GM12878 (cell line): ENCODE measurements at regions not wholly inside any gene's neighbourhood (a gene's known extent, or its start where the extent isn't known, plus 50 kb on each side); places are given as distances from the start of the nearest gene placed in this dataset.

ENCODE experiments used
- ATAC-seq: fragments of 200-7000 bp; cut with Tn5 transposase; 3 replicates; pipeline ENCODE4 v1.9.1; 2020; ENCODE audit warnings: mild to moderate bottlenecking, moderate library complexity
- BruUV-seq: library from RNA; stranded (reverse); fragments of 400-500 nt; replicated peaks from 2 replicates; lab custom pipeline; 2021; lab: Mats Ljungman, UMichigan
- CTCF ChIA-PET: fragments of 300-600 bp; sonication (Branson Sonifier 250); formaldehyde crosslinking; extraction: SDS; loops from one replicate; lab custom pipeline; 2021; ENCODE audit warnings: inconsistent platforms; lab: Yijun Ruan, JAX
- POLR2A ChIA-PET: fragments of 350-600 bp; formaldehyde crosslinking; extraction: SDS; loops from one replicate; lab custom pipeline; 2021; ENCODE audit warnings: inconsistent platforms; lab: Charles Lee
- RAD21 ChIA-PET: fragments of 300-600 bp; sonication (Branson Sonifier 250); formaldehyde crosslinking; loops from one replicate; lab custom pipeline; 2023; ENCODE audit warnings: antibody characterized with exemption; ENCODE audit not compliant: unreplicated experiment; lab: Charles Lee
- SMC1A ChIA-PET: fragments of 300-600 bp; sonication (Branson Sonifier 250); formaldehyde crosslinking; loops from one replicate; lab custom pipeline; 2023; ENCODE audit not compliant: unreplicated experiment, uncharacterized antibody; lab: Charles Lee
- DNase-seq: peaks from one replicate; pipeline ENCODE4 v3.0.0-alpha.2; 2011; ENCODE audit warnings: low read depth, low spot score
- FAIRE-seq: peaks from 3 replicates; lab custom pipeline; 2011; peaks lifted over from hg19 to GRCh38; lab: Jason Lieb, UNC
- H2AFZ ChIP-seq: 2 replicates; pipeline ENCODE4 v1.6.0; 2011; ENCODE audit warnings: low read depth, low read length, control low read depth; ENCODE audit not compliant: control insufficient read depth
- H3K27ac ChIP-seq: 2 replicates; pipeline ENCODE4 v1.5.1; 2011; ENCODE audit warnings: control low read depth; ENCODE audit not compliant: control insufficient read depth, insufficient read depth
- H3K27me3 ChIP-seq, 2 experiments: replicated peaks in 1 of 2; 2 replicates each; pipeline versions ENCODE4 v1.6.0 to v1.6.1; 2011; ENCODE audit warnings: low read length in 1 of 2; ENCODE audit not compliant: control insufficient read depth in 2 of 2, insufficient read depth in 2 of 2
- H3K36me3 ChIP-seq, 2 experiments: 2 replicates each; pipeline ENCODE4 v1.5.1; 2011; ENCODE audit warnings: low read length in 1 of 2; ENCODE audit not compliant: control insufficient read depth in 2 of 2, insufficient read depth in 2 of 2
- H3K4me1 ChIP-seq: 2 replicates; pipeline ENCODE4 v1.6.1; 2011; ENCODE audit warnings: mild to moderate bottlenecking, low read length, moderate library complexity, mixed read lengths; ENCODE audit not compliant: control insufficient read depth, insufficient read depth
- H3K4me2 ChIP-seq: 2 replicates; pipeline ENCODE4 v1.6.0; 2011; ENCODE audit warnings: control low read depth; ENCODE audit not compliant: control insufficient read depth, insufficient read depth
- H3K4me3 ChIP-seq: fragments of 200-600 bp; sonication (generic); 2 replicates; pipeline ENCODE4 v1.5.1; 2016
- H3K79me2 ChIP-seq: 2 replicates; pipeline ENCODE4 v1.6.0; 2011; ENCODE audit warnings: low read length; ENCODE audit not compliant: control insufficient read depth, insufficient read depth
- H3K9ac ChIP-seq: 2 replicates; pipeline ENCODE4 v1.8.0; 2011; ENCODE audit warnings: low read length, control low read depth, mixed read lengths; ENCODE audit not compliant: control insufficient read depth, insufficient read depth
- H3K9me3 ChIP-seq: replicated peaks from 3 replicates; pipeline ENCODE4 v1.5.1; 2011; ENCODE audit warnings: mild to moderate bottlenecking, low read length; ENCODE audit not compliant: control insufficient read depth, insufficient read depth
- H4K20me1 ChIP-seq: 2 replicates; pipeline ENCODE4 v1.6.0; 2011; ENCODE audit not compliant: control insufficient read depth, insufficient read depth
- E2F8 ChIP-seq: fragments of 450-650 bp; IDR thresholded peaks from 2 replicates; pipeline ENCODE4 v1.6.1; 2018; ENCODE audit warnings: mild to moderate bottlenecking, low read depth, moderate library complexity; ENCODE audit not compliant: partially characterized antibody
- E4F1 ChIP-seq: fragments of 450-650 bp; IDR thresholded peaks from 2 replicates; pipeline ENCODE4 v1.6.1; 2018; ENCODE audit warnings: borderline replicate concordance, mild to moderate bottlenecking; ENCODE audit not compliant: partially characterized antibody
- NFYA ChIP-seq: IDR thresholded peaks from 2 replicates; pipeline ENCODE4 v1.6.1; 2011; ENCODE audit warnings: low read depth, mild to moderate bottlenecking, low read length, improper control_type of control experiment, borderline replicate concordance
- REST ChIP-seq: IDR thresholded peaks from 2 replicates; pipeline ENCODE4 v1.6.1; 2012; ENCODE audit warnings: mild to moderate bottlenecking, low read depth, low read length
- WGBS: methylation state at CpG from one replicate; pipeline ENCODE4 v1.1.6; 2016; ENCODE audit warnings: low lambda C conversion rate; ENCODE audit not compliant: insufficient replicate concordance, insufficient coverage; ENCODE audit errors: missing lambda C conversion rate; 5-methylcytosine and 5-hydroxymethylcytosine counted together
- in situ Hi-C: fragments of 300-500 bp; cut with MboI; formaldehyde crosslinking; loops from 9 replicates; pipeline ENCODE4 v1.14.3; 2018; ENCODE audit warnings: mixed read lengths
- intact Hi-C: fragments of 100-400 bp; cut with micrococcal nuclease; formaldehyde crosslinking; loops from one replicate; pipeline ENCODE4 v1.14.2; 2022; ENCODE audit not compliant: unreplicated experiment
- TF ChIP-seq, protein P1 (sequence below): fragments of 450-650 bp; formaldehyde crosslinking; IDR thresholded peaks from 2 replicates; pipeline ENCODE4 v1.5.0; 2022; ENCODE audit warnings: mild to moderate bottlenecking, missing genetic modification characterization
- TF ChIP-seq, protein P2 (sequence below): fragments of 450-650 bp; formaldehyde crosslinking; IDR thresholded peaks from 2 replicates; pipeline ENCODE4 v1.4.0; 2020; ENCODE audit warnings: mild to moderate bottlenecking, moderate library complexity

DNA sequence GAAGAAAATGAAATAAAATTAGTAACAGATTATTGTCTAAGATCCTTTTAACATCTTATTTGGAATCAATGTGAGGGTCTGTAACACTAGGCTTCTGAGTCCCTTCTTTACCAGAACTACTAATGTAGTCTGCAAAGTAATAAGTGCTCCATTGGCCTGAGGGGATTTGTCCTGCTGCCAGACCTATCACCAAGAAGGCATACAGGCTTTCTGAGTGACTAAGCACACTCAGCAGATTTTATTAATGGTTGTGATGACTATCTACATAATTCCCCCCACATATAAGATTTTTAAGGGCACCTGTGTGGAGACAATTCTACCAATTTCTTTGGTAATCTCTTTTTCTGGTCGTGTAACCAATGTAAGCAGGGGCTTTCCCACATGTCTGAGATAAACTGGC, 365.0 kb upstream of the FAT3 start:
- FAIRE-seq (no peak), ATAC-seq (no peak), DNase-seq (no peak)
- Histone ChIP-seq H3K27ac (no peak overlapping the region), H3K79me2 (no peaks in the 10 kb centered on the region), H3K4me1 (no peaks in the 10 kb centered on the region), H3K9me3 (no peaks in the 10 kb centered on the region), H3K4me3 (no peak overlapping the region), H3K27me3 (no peaks in the 10 kb centered on the region), H3K36me3 (no peaks in the 10 kb centered on the region), H3K9ac (no peak overlapping the region), H2AFZ (no peak overlapping the region), H3K4me2 (no peak overlapping the region), H4K20me1 (no peaks in the 10 kb centered on the region)
- intact Hi-C loops (no loop called here), in situ Hi-C loops (no loop called here)
- ChIA-PET POLR2A (no interaction called here), RAD21 (no interaction called here), CTCF (no interaction called here), SMC1A (no interaction called here)
- BruUV-seq, result no TSS peak
- 0% methylated on average over 1 of the region's 1 CpG for WGBS
- TF ChIP-seq, protein P1, sequence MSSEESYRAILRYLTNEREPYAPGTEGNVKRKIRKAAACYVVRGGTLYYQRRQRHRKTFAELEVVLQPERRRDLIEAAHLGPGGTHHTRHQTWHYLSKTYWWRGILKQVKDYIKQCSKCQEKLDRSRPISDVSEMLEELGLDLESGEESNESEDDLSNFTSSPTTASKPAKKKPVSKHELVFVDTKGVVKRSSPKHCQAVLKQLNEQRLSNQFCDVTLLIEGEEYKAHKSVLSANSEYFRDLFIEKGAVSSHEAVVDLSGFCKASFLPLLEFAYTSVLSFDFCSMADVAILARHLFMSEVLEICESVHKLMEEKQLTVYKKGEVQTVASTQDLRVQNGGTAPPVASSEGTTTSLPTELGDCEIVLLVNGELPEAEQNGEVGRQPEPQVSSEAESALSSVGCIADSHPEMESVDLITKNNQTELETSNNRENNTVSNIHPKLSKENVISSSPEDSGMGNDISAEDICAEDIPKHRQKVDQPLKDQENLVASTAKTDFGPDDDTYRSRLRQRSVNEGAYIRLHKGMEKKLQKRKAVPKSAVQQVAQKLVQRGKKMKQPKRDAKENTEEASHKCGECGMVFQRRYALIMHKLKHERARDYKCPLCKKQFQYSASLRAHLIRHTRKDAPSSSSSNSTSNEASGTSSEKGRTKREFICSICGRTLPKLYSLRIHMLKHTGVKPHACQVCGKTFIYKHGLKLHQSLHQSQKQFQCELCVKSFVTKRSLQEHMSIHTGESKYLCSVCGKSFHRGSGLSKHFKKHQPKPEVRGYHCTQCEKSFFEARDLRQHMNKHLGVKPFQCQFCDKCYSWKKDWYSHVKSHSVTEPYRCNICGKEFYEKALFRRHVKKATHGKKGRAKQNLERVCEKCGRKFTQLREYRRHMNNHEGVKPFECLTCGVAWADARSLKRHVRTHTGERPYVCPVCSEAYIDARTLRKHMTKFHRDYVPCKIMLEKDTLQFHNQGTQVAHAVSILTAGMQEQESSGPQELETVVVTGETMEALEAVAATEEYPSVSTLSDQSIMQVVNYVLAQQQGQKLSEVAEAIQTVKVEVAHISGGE (CRISPR knock-in tag), result no peak
- TF ChIP-seq, protein P2, sequence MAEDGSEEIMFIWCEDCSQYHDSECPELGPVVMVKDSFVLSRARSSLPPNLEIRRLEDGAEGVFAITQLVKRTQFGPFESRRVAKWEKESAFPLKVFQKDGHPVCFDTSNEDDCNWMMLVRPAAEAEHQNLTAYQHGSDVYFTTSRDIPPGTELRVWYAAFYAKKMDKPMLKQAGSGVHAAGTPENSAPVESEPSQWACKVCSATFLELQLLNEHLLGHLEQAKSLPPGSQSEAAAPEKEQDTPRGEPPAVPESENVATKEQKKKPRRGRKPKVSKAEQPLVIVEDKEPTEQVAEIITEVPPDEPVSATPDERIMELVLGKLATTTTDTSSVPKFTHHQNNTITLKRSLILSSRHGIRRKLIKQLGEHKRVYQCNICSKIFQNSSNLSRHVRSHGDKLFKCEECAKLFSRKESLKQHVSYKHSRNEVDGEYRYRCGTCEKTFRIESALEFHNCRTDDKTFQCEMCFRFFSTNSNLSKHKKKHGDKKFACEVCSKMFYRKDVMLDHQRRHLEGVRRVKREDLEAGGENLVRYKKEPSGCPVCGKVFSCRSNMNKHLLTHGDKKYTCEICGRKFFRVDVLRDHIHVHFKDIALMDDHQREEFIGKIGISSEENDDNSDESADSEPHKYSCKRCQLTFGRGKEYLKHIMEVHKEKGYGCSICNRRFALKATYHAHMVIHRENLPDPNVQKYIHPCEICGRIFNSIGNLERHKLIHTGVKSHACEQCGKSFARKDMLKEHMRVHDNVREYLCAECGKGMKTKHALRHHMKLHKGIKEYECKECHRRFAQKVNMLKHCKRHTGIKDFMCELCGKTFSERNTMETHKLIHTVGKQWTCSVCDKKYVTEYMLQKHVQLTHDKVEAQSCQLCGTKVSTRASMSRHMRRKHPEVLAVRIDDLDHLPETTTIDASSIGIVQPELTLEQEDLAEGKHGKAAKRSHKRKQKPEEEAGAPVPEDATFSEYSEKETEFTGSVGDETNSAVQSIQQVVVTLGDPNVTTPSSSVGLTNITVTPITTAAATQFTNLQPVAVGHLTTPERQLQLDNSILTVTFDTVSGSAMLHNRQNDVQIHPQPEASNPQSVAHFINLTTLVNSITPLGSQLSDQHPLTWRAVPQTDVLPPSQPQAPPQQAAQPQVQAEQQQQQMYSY (CRISPR knock-in tag), result no peak
- TF ChIP-seq E4F1, result no peak
- no peak for TF ChIP-seq E2F8
- TF ChIP-seq REST, result no peak
- TF ChIP-seq NFYA, result no peak
